ENCODE measurements at regions not wholly inside any gene's neighbourhood (a gene's known extent, or its start where the extent isn't known, plus 50 kb on each side); places are given as distances from the start of the nearest gene placed in this dataset.

- Histone ChIP-seq H3K9ac (ENCODE audit: low read length) (no peak overlapping the region), H3K9me2 (replicated peaks; ENCODE audit: insufficient read depth, low read length) (no peaks in the 10 kb centered on the region), H3K4me1 (ENCODE audit: low read length) (no peaks in the 10 kb centered on the region), H3K27ac (ENCODE audit: low read length) (no peak overlapping the region), H3K36me3 (replicated peaks; ENCODE audit: insufficient read depth, low read length) (no peaks in the 10 kb centered on the region), H3K27me3 (replicated peaks; ENCODE audit: insufficient read depth, low read length) (no peaks in the 10 kb centered on the region), H2AFZ (ENCODE audit: low read length) (no peak overlapping the region), H3F3A (ENCODE audit: insufficient read depth, low read length) (no peaks in the 10 kb centered on the region), H4K20me1 (ENCODE audit: insufficient read depth, low read length) (no peaks in the 10 kb centered on the region), H3K79me2 (ENCODE audit: low read length) (no peaks in the 10 kb centered on the region), H3K9me3 (replicated peaks; ENCODE audit: insufficient read depth, low read length) (no peaks in the 10 kb centered on the region), H3K4me2 (ENCODE audit: low read depth, low read length) (no peak overlapping the region), H3K4me3 (ENCODE audit: low read length) (no peak overlapping the region)
- no peak for DNase-seq
- TF ChIP-seq EZH2phosphoT487 (IDR thresholded peaks at IDR 0.05; ENCODE audit: low read length) (no peak), EZH2 (optimal IDR thresholded peaks at IDR 0.05; ENCODE audit: low read depth, low read length) (no peak), CTCF (IDR thresholded peaks at IDR 0.05; ENCODE audit: low read length) (no peak)
Measured at GRCh38 chr7:67466109-67466508, 469.5 kb downstream of the TYW1 start.

- no peaks in the 10 kb centered on the region for H4K20me1 ChIP-seq (ENCODE audit: insufficient read depth, low read length)
- H3K27ac ChIP-seq (ENCODE audit: low read length): no peak overlapping the region
- TF ChIP-seq CTCF (IDR thresholded peaks at IDR 0.05; ENCODE audit: low read length) (no peak), EZH2 (optimal IDR thresholded peaks at IDR 0.05; ENCODE audit: low read depth, low read length) (no peak), EZH2phosphoT487 (IDR thresholded peaks at IDR 0.05; ENCODE audit: low read length) (no peak)
- DNase-seq: no peak
- no peak overlapping the region for H2AFZ ChIP-seq (ENCODE audit: low read length)
- H3K4me3 ChIP-seq (ENCODE audit: low read length): no peak overlapping the region
- no peak overlapping the region for H3K4me2 ChIP-seq (ENCODE audit: low read depth, low read length)
- H3K9ac ChIP-seq (ENCODE audit: low read length): no peak overlapping the region
- no peaks in the 10 kb centered on the region for H3K9me3 ChIP-seq (replicated peaks; ENCODE audit: insufficient read depth, low read length)
- no peaks in the 10 kb centered on the region for H3K4me1 ChIP-seq (ENCODE audit: low read length)
- H3K79me2 ChIP-seq (ENCODE audit: low read length): no peaks in the 10 kb centered on the region
- no peaks in the 10 kb centered on the region for H3K9me2 ChIP-seq (replicated peaks; ENCODE audit: insufficient read depth, low read length)
- no peaks in the 10 kb centered on the region for H3K27me3 ChIP-seq (replicated peaks; ENCODE audit: insufficient read depth, low read length)
- H3K36me3 ChIP-seq (replicated peaks; ENCODE audit: insufficient read depth, low read length): no peaks in the 10 kb centered on the region
- no peaks in the 10 kb centered on the region for H3F3A ChIP-seq (ENCODE audit: insufficient read depth, low read length)
Measured at GRCh38 chr7:67470256-67470751, 473.7 kb downstream of the TYW1 start.

- TF ChIP-seq EZH2phosphoT487 (IDR thresholded peaks at IDR 0.05; ENCODE audit: low read length): no peak
- no peak for TF ChIP-seq EZH2 (optimal IDR thresholded peaks at IDR 0.05; ENCODE audit: low read depth, low read length)
- no peak overlapping the region for H3K9ac ChIP-seq (ENCODE audit: low read length)
- no peaks in the 10 kb centered on the region for H3K36me3 ChIP-seq (replicated peaks; ENCODE audit: insufficient read depth, low read length)
- no peaks in the 10 kb centered on the region for H3F3A ChIP-seq (ENCODE audit: insufficient read depth, low read length)
- no peak for DNase-seq
- no peak overlapping the region for H3K4me2 ChIP-seq (ENCODE audit: low read depth, low read length)
- no peak overlapping the region for H3K4me3 ChIP-seq (ENCODE audit: low read length)
- H3K9me2 ChIP-seq (replicated peaks; ENCODE audit: insufficient read depth, low read length): no peaks in the 10 kb centered on the region
- no peaks in the 10 kb centered on the region for H3K79me2 ChIP-seq (ENCODE audit: low read length)
- H3K27ac ChIP-seq (ENCODE audit: low read length): no peak overlapping the region
- H3K9me3 ChIP-seq (replicated peaks; ENCODE audit: insufficient read depth, low read length): no peaks in the 10 kb centered on the region
- no peaks in the 10 kb centered on the region for H3K4me1 ChIP-seq (ENCODE audit: low read length)
- H4K20me1 ChIP-seq (ENCODE audit: insufficient read depth, low read length): no peaks in the 10 kb centered on the region
- no peak overlapping the region for H2AFZ ChIP-seq (ENCODE audit: low read length)
- H3K27me3 ChIP-seq (replicated peaks; ENCODE audit: insufficient read depth, low read length): no peaks in the 10 kb centered on the region
Measured at GRCh38 chr7:67475293-67475692, 478.7 kb downstream of the TYW1 start.

- Histone ChIP-seq H4K20me1 (ENCODE audit: insufficient read depth, low read length) (no peaks in the 10 kb centered on the region), H3K79me2 (ENCODE audit: low read length) (no peaks in the 10 kb centered on the region), H3K27ac (ENCODE audit: low read length) (no peak overlapping the region), H3K4me3 (ENCODE audit: low read length) (no peak overlapping the region), H3K27me3 (replicated peaks; ENCODE audit: insufficient read depth, low read length) (no peaks in the 10 kb centered on the region), H3K9ac (ENCODE audit: low read length) (no peak overlapping the region), H3K4me2 (ENCODE audit: low read depth, low read length) (no peak overlapping the region), H3K4me1 (ENCODE audit: low read length) (no peaks in the 10 kb centered on the region), H3K9me3 (replicated peaks; ENCODE audit: insufficient read depth, low read length) (no peaks in the 10 kb centered on the region), H3K9me2 (replicated peaks; ENCODE audit: insufficient read depth, low read length) (no peaks in the 10 kb centered on the region), H3F3A (ENCODE audit: insufficient read depth, low read length) (no peaks in the 10 kb centered on the region), H2AFZ (ENCODE audit: low read length) (no peak overlapping the region), H3K36me3 (replicated peaks; ENCODE audit: insufficient read depth, low read length) (no peaks in the 10 kb centered on the region)
- TF ChIP-seq CTCF (IDR thresholded peaks at IDR 0.05; ENCODE audit: low read length) (no peak), EZH2 (optimal IDR thresholded peaks at IDR 0.05; ENCODE audit: low read depth, low read length) (no peak), EZH2phosphoT487 (IDR thresholded peaks at IDR 0.05; ENCODE audit: low read length) (no peak)
- no peak for DNase-seq
Measured at GRCh38 chr7:67478066-67478465, 481.4 kb downstream of the TYW1 start.
